K562 (cell line): ENCODE measurements at regions not wholly inside any gene's neighbourhood (a gene's known extent, or its start where the extent isn't known, plus 50 kb on each side); places are given as distances from the start of the nearest gene placed in this dataset.

ENCODE experiments used
- E2F3 ChIP-seq: fragments of 250-450 bp; sonication (Bioruptor Pico); IDR thresholded peaks from 2 replicates; pipeline ENCODE4 v1.4.0; 2020; ENCODE audit warnings: mild to moderate bottlenecking
- GTF2E2 ChIP-seq: fragments of 200-800 bp; sonication (Bioruptor generic); IDR thresholded peaks from 2 replicates; pipeline ENCODE4 v1.6.1; 2016; ENCODE audit warnings: missing genetic modification characterization, missing compliant biosample characterization
- NR0B1 ChIP-seq: fragments of 450-650 bp; IDR thresholded peaks from one replicate; pipeline ENCODE4 v1.6.1; 2018; ENCODE audit warnings: mild to moderate bottlenecking, moderate library complexity; ENCODE audit not compliant: partially characterized antibody
- PRPF4 ChIP-seq: fragments of 200-400 bp; formaldehyde crosslinking; IDR thresholded peaks from one replicate; pipeline ENCODE4 v1.6.1; 2017; ENCODE audit warnings: low read length, low read depth, mild to moderate bottlenecking; ENCODE audit not compliant: insufficient read depth, poor library complexity, severe bottlenecking
- ZBTB40 ChIP-seq, 2 experiments: fragments of 450-650 bp in 1 of 2; sonication (generic) in 1 of 2; formaldehyde crosslinking in 1 of 2; IDR thresholded peaks; 2 replicates each; pipeline versions ENCODE4 v1.7.1 to v1.9.0; 2016 to 2022; ENCODE audit warnings: inconsistent platforms in 1 of 2, mild to moderate bottlenecking in 1 of 2, missing genetic modification reagents in 1 of 2

- TF ChIP-seq ZBTB40 (IDR thresholded peaks at IDR 0.05) (no peak), ZBTB40 (CRISPR knock-in tag; IDR thresholded peaks at IDR 0.05) (no peak), GTF2E2 (no peak), PRPF4 (no peak), NR0B1 (no peak), E2F3 (CRISPR knock-in tag) (no peak)
Observed at GRCh38 chr4:137417676-137418075, 114.6 kb downstream of the PCDH18 start (continued).
